Urinary bladder (tissue), 3 donors: ENCODE measurements at regions not wholly inside any gene's neighbourhood (a gene's known extent, or its start where the extent isn't known, plus 50 kb on each side); places are given as distances from the start of the nearest gene placed in this dataset.

Experiments
- DNase-seq: peaks from one replicate; pipeline ENCODE4 v3.0.0-alpha.2; 2015; ENCODE audit errors: extremely low spot score
- H3K27ac ChIP-seq: one replicate; pipeline ENCODE4 v1.5.1; 2013; ENCODE audit warnings: low read depth, mild to moderate bottlenecking, moderate library complexity
- H3K36me3 ChIP-seq: one replicate; pipeline ENCODE4 v1.6.1; 2013; ENCODE audit warnings: mild to moderate bottlenecking, moderate library complexity; ENCODE audit not compliant: insufficient read depth
- H3K4me1 ChIP-seq: one replicate; pipeline ENCODE4 v1.6.1; 2013; ENCODE audit warnings: mild to moderate bottlenecking, moderate library complexity; ENCODE audit not compliant: insufficient read depth
- H3K4me3 ChIP-seq: one replicate; pipeline ENCODE4 v1.5.1; 2013; ENCODE audit warnings: low read depth, low read length
- WGBS: extraction: QIAGEN DNeasy Blood & Tissue Kit; methylation state at CpG from one replicate; pipeline ENCODE4 v1.1.7; 2013; 5-methylcytosine and 5-hydroxymethylcytosine counted together
- donor health status: healthy with polysubstance abuse.
- donor health status: healthy.

GRCh38 chr4:12973522-12973921 lies 510.6 kb downstream of the RAB28 start:
- DNase-seq = no peak

GRCh38 chr4:12968345-12968744 lies 515.8 kb downstream of the RAB28 start:
- H3K4me1 ChIP-seq = no peaks in the 10 kb centered on the region
- H3K27ac ChIP-seq = no peak overlapping the region
- H3K4me3 ChIP-seq = no peak overlapping the region
- 70% methylated on average over 4 of the region's 4 CpGs for WGBS
- no peaks in the 10 kb centered on the region for H3K36me3 ChIP-seq
- no peak for DNase-seq

More at GRCh38 chr4:12973522-12973921, 510.6 kb downstream of the RAB28 start:
- H3K4me3 ChIP-seq = no peak overlapping the region
- no peak overlapping the region for H3K27ac ChIP-seq
- no peaks in the 10 kb centered on the region for H3K36me3 ChIP-seq
- 77% methylated on average over 2 of the region's 2 CpGs for WGBS
- no peaks in the 10 kb centered on the region for H3K4me1 ChIP-seq

- H3K27ac ChIP-seq = no peak overlapping the region
- no peaks in the 10 kb centered on the region for H3K4me1 ChIP-seq
- DNase-seq = no peak
- H3K36me3 ChIP-seq = no peaks in the 10 kb centered on the region
- 75% methylated on average over 5 of the region's 5 CpGs for WGBS
- no peak overlapping the region for H3K4me3 ChIP-seq
Measured at GRCh38 chr4:12966726-12967125, 517.4 kb downstream of the RAB28 start.

- Histone ChIP-seq H3K4me3 (no peak overlapping the region), H3K4me1 (no peaks in the 10 kb centered on the region), H3K27ac (no peak overlapping the region), H3K36me3 (no peaks in the 10 kb centered on the region)
- no peak for DNase-seq
- 36% methylated on average over 4 of the region's 4 CpGs for WGBS
Measured at GRCh38 chr4:12965334-12965733, 518.8 kb downstream of the RAB28 start.

- no peaks in the 10 kb centered on the region for H3K4me1 ChIP-seq
- H3K4me3 ChIP-seq = no peak overlapping the region
- whole genome bisulfite sequencing = 47% methylated on average over 1 of the region's 1 CpG
- no peak overlapping the region for H3K27ac ChIP-seq
- DNase-seq = no peak
- H3K36me3 ChIP-seq = no peaks in the 10 kb centered on the region
Measured at GRCh38 chr4:12963912-12964311, 520.2 kb downstream of the RAB28 start.

- no peaks in the 10 kb centered on the region for H3K4me1 ChIP-seq
- no peaks in the 10 kb centered on the region for H3K36me3 ChIP-seq
- H3K27ac ChIP-seq = no peak overlapping the region
- H3K4me3 ChIP-seq = no peak overlapping the region
- no peak for DNase-seq
Measured at GRCh38 chr4:12963291-12963690, 520.8 kb downstream of the RAB28 start.

- WGBS = 81% methylated on average over 2 of the region's 2 CpGs
- H3K4me3 ChIP-seq = no peak overlapping the region
- no peaks in the 10 kb centered on the region for H3K4me1 ChIP-seq
- no peaks in the 10 kb centered on the region for H3K36me3 ChIP-seq
- H3K27ac ChIP-seq = no peak overlapping the region
- no peak for DNase-seq
Measured at GRCh38 chr4:12961713-12962112, 522.4 kb downstream of the RAB28 start.

GRCh38 chr4:12958436-12958835 lies 525.7 kb downstream of the RAB28 start:
- Histone ChIP-seq H3K36me3 (no peaks in the 10 kb centered on the region), H3K4me1 (no peaks in the 10 kb centered on the region), H3K27ac (no peak overlapping the region), H3K4me3 (no peak overlapping the region)
- no peak for DNase-seq

GRCh38 chr4:12957108-12957507 lies 527.0 kb downstream of the RAB28 start:
- no peaks in the 10 kb centered on the region for H3K36me3 ChIP-seq
- no peak for DNase-seq
- no peak overlapping the region for H3K4me3 ChIP-seq
- 80% methylated on average over 3 of the region's 3 CpGs for WGBS
- H3K27ac ChIP-seq = no peak overlapping the region
- H3K4me1 ChIP-seq = no peaks in the 10 kb centered on the region

- Histone ChIP-seq H3K27ac (no peak overlapping the region), H3K36me3 (no peaks in the 10 kb centered on the region), H3K4me1 (no peaks in the 10 kb centered on the region), H3K4me3 (no peak overlapping the region)
- no peak for DNase-seq
- 50% methylated on average over 2 of the region's 2 CpGs for WGBS
Measured at GRCh38 chr4:12956026-12956425, 528.1 kb downstream of the RAB28 start.

GRCh38 chr4:12949719-12950490 lies 534.2 kb downstream of the RAB28 start:
- Histone ChIP-seq H3K36me3 (no peaks in the 10 kb centered on the region), H3K4me3 (no peak overlapping the region), H3K27ac (no peak overlapping the region), H3K4me1 (no peaks in the 10 kb centered on the region)
- 50% methylated on average over 3 of the region's 3 CpGs for WGBS
- no peak for DNase-seq

- H3K4me3 ChIP-seq = no peak overlapping the region
- 89% methylated on average over 4 of the region's 4 CpGs for WGBS
Measured at GRCh38 chr4:12943069-12943468, 541.1 kb downstream of the RAB28 start.

GRCh38 chr4:12933760-12934221 lies 550.3 kb downstream of the RAB28 start:
- Histone ChIP-seq H3K4me3 (no peak overlapping the region), H3K27ac (no peak overlapping the region), H3K36me3 (no peaks in the 10 kb centered on the region), H3K4me1 (no peaks in the 10 kb centered on the region)
- no peak for DNase-seq

More at GRCh38 chr4:12943069-12943468, 541.1 kb downstream of the RAB28 start:
- Histone ChIP-seq H3K27ac (no peak overlapping the region), H3K36me3 (no peaks in the 10 kb centered on the region), H3K4me1 (no peaks in the 10 kb centered on the region)
- DNase-seq = no peak

- Histone ChIP-seq H3K4me1 (no peaks in the 10 kb centered on the region), H3K36me3 (no peaks in the 10 kb centered on the region), H3K27ac (no peak overlapping the region), H3K4me3 (no peak overlapping the region)
- WGBS = 64% methylated on average over 4 of the region's 4 CpGs
- no peak for DNase-seq
Measured at GRCh38 chr4:12932203-12932788, 551.8 kb downstream of the RAB28 start.
